ENCODE measurements at regions not wholly inside any gene's neighbourhood (a gene's known extent, or its start where the extent isn't known, plus 50 kb on each side); places are given as distances from the start of the nearest gene placed in this dataset.

GRCh38 chr1:194338241-194338948 is 1152.0 kb upstream of the B3GALT2 start:
- TF ChIP-seq, protein P1, sequence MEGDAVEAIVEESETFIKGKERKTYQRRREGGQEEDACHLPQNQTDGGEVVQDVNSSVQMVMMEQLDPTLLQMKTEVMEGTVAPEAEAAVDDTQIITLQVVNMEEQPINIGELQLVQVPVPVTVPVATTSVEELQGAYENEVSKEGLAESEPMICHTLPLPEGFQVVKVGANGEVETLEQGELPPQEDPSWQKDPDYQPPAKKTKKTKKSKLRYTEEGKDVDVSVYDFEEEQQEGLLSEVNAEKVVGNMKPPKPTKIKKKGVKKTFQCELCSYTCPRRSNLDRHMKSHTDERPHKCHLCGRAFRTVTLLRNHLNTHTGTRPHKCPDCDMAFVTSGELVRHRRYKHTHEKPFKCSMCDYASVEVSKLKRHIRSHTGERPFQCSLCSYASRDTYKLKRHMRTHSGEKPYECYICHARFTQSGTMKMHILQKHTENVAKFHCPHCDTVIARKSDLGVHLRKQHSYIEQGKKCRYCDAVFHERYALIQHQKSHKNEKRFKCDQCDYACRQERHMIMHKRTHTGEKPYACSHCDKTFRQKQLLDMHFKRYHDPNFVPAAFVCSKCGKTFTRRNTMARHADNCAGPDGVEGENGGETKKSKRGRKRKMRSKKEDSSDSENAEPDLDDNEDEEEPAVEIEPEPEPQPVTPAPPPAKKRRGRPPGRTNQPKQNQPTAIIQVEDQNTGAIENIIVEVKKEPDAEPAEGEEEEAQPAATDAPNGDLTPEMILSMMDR (IDR thresholded peaks at IDR 0.05; ENCODE audit: borderline replicate concordance, extremely low read depth, insufficient read depth), result no peak
- H3K9ac ChIP-seq (ENCODE audit: low read length in 3 of 3), result no peak overlapping the region
- no peak overlapping the region for H3K4me3 ChIP-seq (ENCODE audit: low read length in 3 of 3)
- DNase-seq, result no peak
- H3K27me3 ChIP-seq (ENCODE audit: control insufficient read depth, insufficient read depth, low read length), result no peaks in the 10 kb centered on the region
- H3K9me3 ChIP-seq (ENCODE audit: control insufficient read depth in 2 of 3, insufficient read depth in 1 of 3, low read length in 3 of 3), result no peaks in the 10 kb centered on the region
- no peaks in the 10 kb centered on the region for H3K4me1 ChIP-seq (ENCODE audit: control insufficient read depth in 2 of 3, insufficient read depth in 2 of 3, low read depth in 1 of 3, low read length in 3 of 3)
- FAIRE-seq, result no peak
- H3K27ac ChIP-seq (ENCODE audit: low read depth in 2 of 2, low read length in 2 of 2), result no peak overlapping the region
- H3K36me3 ChIP-seq (ENCODE audit: control insufficient read depth in 2 of 3, insufficient read depth in 3 of 3, low read length in 3 of 3), result no peaks in the 10 kb centered on the region
- intact Hi-C loops (cut with DNase I), result no loop called here

- no peak for DNase-seq
- Histone ChIP-seq H3K4me3 (ENCODE audit: low read length in 3 of 3) (no peak overlapping the region), H3K9ac (ENCODE audit: low read length in 3 of 3) (no peak overlapping the region), H3K4me1 (ENCODE audit: control insufficient read depth in 2 of 3, insufficient read depth in 2 of 3, low read depth in 1 of 3, low read length in 3 of 3) (no peaks in the 10 kb centered on the region), H3K27me3 (ENCODE audit: control insufficient read depth, insufficient read depth, low read length) (no peaks in the 10 kb centered on the region), H3K27ac (ENCODE audit: low read depth in 2 of 2, low read length in 2 of 2) (no peak overlapping the region), H3K9me3 (ENCODE audit: control insufficient read depth in 2 of 3, insufficient read depth in 1 of 3, low read length in 3 of 3) (no peaks in the 10 kb centered on the region), H3K36me3 (ENCODE audit: control insufficient read depth in 2 of 3, insufficient read depth in 3 of 3, low read length in 3 of 3) (no peaks in the 10 kb centered on the region)
- FAIRE-seq, result no peak
- intact Hi-C loops (cut with DNase I), result no loop called here
- TF ChIP-seq, protein P1 (IDR thresholded peaks at IDR 0.05; ENCODE audit: borderline replicate concordance, extremely low read depth, insufficient read depth), result no peak
Measured at GRCh38 chr1:194333240-194333639, 1146.8 kb upstream of the B3GALT2 start.

- Histone ChIP-seq H3K4me1 (ENCODE audit: control insufficient read depth in 2 of 3, insufficient read depth in 2 of 3, low read depth in 1 of 3, low read length in 3 of 3) (no peaks in the 10 kb centered on the region), H3K9ac (ENCODE audit: low read length in 3 of 3) (no peak overlapping the region), H3K27ac (ENCODE audit: low read depth in 2 of 2, low read length in 2 of 2) (no peak overlapping the region), H3K4me3 (ENCODE audit: low read length in 3 of 3) (no peak overlapping the region), H3K9me3 (ENCODE audit: control insufficient read depth in 2 of 3, insufficient read depth in 1 of 3, low read length in 3 of 3) (no peaks in the 10 kb centered on the region), H3K27me3 (ENCODE audit: control insufficient read depth, insufficient read depth, low read length) (no peaks in the 10 kb centered on the region), H3K36me3 (ENCODE audit: control insufficient read depth in 2 of 3, insufficient read depth in 3 of 3, low read length in 3 of 3) (no peaks in the 10 kb centered on the region)
- no peak for FAIRE-seq
- intact Hi-C loops (cut with DNase I), result no loop called here
- no peak for DNase-seq
- TF ChIP-seq, protein P1 (IDR thresholded peaks at IDR 0.05; ENCODE audit: borderline replicate concordance, extremely low read depth, insufficient read depth), result no peak
Measured at GRCh38 chr1:194331758-194332157, 1145.3 kb upstream of the B3GALT2 start.

GRCh38 chr1:194322751-194323150 is 1136.3 kb upstream of the B3GALT2 start:
- intact Hi-C loops (cut with DNase I), result no loop called here
- Histone ChIP-seq H3K4me3 (ENCODE audit: low read length in 3 of 3) (no peak overlapping the region), H3K4me1 (ENCODE audit: control insufficient read depth in 2 of 3, insufficient read depth in 2 of 3, low read depth in 1 of 3, low read length in 3 of 3) (no peaks in the 10 kb centered on the region), H3K27me3 (ENCODE audit: control insufficient read depth, insufficient read depth, low read length) (no peaks in the 10 kb centered on the region), H3K9me3 (ENCODE audit: control insufficient read depth in 2 of 3, insufficient read depth in 1 of 3, low read length in 3 of 3) (no peaks in the 10 kb centered on the region), H3K36me3 (ENCODE audit: control insufficient read depth in 2 of 3, insufficient read depth in 3 of 3, low read length in 3 of 3) (no peaks in the 10 kb centered on the region), H3K9ac (ENCODE audit: low read length in 3 of 3) (no peak overlapping the region), H3K27ac (ENCODE audit: low read depth in 2 of 2, low read length in 2 of 2) (no peak overlapping the region)
- TF ChIP-seq, protein P1 (IDR thresholded peaks at IDR 0.05; ENCODE audit: borderline replicate concordance, extremely low read depth, insufficient read depth), result no peak
- no peak for DNase-seq
- FAIRE-seq, result no peak

All from kidney (tissue), 13 donors.